HG02870 (cell line): ENCODE measurements at regions not wholly inside any gene's neighbourhood (a gene's known extent, or its start where the extent isn't known, plus 50 kb on each side); places are given as distances from the start of the nearest gene placed in this dataset.

Experiments used
- ATAC-seq: cut with Tn5 transposase; IDR thresholded peaks from one replicate; pipeline ENCODE4 v1.9.1; 2021; ENCODE audit warnings: mild to moderate bottlenecking, moderate library complexity; ENCODE audit not compliant: unreplicated experiment

DNA sequence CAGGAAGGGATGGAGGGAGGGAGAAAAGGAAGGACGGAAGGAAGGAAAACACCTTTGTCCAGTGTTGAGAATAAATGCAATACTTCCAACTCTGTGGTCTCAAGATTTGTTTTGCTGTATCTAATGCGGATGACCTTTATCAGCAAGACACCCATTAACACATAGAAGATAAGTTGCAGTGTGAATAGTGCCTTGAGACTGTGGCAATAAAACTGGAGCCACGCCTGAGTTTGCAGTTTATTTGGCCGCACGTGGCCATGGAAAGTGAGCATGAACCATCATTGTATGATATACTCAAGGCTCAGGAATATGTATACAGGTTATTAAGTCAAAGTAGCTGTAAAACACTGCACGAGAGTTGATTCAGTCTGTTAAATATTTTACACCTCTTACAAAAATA, 113.6 kb upstream of the EEA1 start:
- ATAC-seq, result no peak

DNA sequence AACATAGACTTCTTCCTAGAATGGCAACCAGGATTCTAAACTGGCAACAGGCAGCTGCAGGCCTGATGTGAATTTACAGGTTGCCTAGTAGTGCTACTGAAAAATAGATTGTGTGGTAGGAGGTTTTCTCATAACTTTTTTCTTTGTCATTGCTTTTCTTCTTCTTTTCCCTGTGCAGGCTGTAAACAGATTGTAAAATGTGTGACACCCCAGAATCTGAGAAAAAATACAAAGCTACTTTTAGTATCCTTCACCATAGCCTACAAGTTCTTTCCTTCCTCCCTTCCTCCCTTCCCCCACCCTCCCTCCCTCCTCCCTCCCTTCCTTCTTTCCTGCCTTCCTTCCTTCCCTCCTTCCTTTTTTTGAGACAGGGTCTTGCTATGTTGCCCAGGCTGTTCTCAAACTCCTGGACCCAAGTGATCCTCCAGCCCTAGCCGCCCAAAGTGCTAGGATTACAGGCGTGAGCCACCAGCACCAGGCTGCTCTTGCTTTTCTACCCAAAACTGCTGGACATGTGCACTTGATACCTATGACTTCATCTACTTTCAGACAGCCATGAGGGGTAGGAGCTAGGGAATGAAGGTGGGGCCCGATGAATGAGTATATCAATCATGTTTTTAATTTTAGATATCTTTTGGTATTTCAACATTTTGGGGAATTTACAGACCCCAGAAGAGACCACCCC, 114.2 kb upstream of the EEA1 start:
- ATAC-seq, result no peak

DNA sequence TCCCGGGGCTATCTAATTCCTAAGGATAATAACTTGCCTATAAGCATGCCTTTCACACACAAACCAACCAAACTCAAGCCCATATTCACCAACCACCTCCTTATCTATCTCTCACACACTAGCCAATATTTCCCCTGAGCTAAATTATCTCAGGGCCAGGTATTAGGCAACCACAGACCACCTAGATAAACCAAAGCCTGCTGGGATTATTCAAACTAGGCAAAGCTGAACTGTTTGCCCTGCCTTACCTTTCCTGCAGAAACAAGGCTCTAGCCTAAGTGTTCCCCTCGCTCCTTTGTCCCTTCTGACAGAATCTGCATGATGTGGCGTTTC, 114.7 kb upstream of the EEA1 start:
- ATAC-seq, result no peak

DNA sequence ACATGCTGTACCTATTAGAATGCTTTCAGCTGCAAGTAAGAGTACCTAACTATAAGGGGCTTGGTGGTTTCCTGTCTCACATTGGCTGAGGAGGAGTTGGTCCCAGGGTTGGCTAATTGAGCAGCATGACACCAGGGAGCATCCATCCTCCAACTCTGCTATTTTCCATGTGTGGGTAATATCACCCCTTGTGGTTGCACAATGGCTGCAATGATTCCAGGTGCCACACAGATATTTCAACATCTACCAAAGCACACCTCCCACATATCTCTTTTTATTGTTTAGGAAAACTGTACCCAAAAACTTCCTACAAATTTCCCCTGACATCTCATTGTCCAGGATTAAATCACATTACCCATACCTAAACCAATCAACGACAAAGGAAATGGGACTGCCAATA, 118.0 kb upstream of the EEA1 start:
- ATAC-seq, result no peak

DNA sequence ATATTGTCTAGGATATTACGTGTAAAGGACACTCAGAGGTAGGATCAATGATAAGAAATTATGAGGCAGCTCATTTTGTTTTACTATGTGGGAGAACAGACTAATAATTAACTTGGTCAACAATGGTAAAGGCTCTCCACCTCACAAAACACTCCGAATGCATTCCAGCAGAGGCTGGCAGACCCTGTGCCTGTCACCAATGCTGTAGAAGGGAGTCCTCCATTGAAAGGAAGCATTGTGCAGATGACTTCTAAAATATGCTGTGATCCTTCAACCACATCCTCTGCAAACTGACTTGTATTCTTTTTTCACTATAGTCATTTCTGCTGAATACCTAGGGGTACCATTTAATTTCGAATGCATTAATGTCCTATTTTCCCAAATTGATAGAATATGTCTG, 119.6 kb upstream of the EEA1 start:
- no peak for ATAC-seq

DNA sequence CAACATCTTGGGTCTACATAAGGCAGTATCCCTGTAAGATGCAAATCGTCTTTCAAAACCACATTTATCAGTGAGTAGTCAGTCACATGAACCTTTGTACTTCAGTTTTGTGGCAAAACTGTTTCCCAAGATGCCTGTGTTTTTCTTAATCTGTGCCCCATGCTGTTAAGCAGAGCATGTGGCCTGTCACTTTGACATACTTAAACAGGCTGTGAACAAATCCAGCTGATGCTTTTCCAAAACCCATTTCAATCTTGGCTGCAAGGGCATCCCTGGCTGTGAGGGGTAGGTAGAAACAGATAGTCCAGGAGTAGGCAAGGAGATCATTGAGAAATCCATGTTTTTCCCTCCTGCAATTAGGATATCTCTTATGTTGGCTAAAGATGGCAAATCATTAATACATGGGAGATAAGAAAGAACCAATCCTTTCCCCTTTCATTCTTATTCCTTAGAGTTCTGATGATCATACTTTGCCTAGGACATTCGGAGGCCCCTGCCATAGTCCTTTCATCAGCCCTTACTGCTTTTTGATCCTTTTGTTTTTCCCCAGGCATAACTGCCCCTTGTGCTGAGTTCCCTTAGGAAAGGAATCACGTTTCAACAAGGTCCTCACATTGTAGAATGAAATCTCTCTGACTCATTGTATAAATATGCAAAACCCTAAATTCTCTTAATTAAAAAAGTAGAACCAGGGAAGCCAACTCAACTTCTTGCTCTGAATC, 121.1 kb upstream of the EEA1 start:
- ATAC-seq, result no peak

DNA sequence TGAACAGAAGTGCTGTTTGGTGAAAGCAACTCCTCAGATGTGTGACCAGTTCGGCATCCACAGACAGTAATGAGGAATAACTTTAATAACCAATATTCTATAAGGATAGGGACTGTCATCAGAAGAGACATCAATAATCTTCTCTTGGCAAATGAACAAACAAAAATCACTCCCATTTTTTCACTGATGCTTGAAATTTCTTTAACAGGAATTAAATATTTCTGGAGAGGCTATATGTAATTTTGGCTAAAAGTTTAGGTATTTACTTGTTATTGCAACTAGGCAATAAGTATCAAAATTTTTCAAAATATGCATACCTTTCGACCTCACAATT, 121.6 kb upstream of the EEA1 start:
- no peak for ATAC-seq

DNA sequence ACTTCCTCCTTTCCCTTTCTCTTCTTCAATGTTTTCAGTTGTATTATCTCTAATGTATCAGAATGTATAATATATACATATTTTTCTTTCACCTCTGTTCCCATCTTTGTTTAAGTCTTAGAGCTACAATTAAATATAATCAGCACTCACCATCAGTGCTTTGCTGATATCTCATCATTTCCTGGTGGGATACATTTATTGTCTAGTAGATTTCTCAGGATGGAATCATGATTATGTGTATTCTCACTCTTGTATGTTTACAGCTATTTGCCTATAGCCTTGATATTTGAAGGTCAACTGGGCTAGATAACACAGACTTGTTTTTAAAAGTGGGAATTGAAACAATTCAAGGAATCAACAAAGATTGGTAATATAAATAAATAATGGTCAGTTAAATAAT, 124.9 kb upstream of the EEA1 start:
- no peak for ATAC-seq

DNA sequence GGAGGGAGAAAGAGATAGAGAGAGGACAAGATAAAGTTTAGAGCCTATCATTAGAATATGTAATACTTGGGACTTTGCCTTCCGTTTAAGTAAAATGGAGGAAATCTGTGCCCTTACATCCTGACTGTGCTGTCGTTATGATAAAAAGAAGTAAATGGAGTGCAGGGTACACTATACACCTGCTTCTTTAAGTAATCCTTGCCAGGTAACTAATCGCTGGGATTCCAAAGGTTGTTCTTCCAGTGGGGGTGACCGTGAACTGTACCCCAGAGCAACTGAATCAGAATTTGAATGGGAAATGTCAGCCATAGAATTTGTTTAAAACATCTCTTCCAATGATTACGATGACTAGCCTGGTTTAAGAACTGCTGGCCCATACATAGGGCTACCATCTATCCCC, 126.1 kb upstream of the EEA1 start:
- no peak for ATAC-seq

DNA sequence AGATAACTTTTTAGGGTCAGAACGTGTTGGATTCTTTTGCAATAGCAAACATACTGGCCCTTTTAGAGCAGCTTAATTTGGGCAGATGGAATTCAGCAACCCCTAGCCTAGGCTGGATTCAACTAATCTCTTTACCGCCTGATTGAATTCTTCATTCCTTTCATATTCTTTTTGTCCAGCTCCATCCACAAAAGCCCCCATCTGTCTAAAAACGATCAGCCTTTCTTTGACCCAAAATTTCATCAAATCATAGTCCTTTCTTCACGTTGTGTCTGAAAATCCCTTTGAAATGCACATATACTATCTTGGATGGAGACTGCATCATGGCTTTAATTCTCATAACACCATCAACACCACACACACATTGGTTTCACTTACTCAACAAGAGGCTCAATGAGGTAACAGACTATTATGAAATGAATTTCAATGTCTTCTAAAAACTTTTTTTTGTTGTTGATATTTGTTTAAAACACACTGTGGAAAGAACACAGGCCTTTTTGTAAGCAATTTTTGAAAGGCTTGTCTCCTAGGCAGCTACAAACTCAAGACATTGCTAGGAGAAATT, 128.0 kb upstream of the EEA1 start:
- ATAC-seq, result no peak

DNA sequence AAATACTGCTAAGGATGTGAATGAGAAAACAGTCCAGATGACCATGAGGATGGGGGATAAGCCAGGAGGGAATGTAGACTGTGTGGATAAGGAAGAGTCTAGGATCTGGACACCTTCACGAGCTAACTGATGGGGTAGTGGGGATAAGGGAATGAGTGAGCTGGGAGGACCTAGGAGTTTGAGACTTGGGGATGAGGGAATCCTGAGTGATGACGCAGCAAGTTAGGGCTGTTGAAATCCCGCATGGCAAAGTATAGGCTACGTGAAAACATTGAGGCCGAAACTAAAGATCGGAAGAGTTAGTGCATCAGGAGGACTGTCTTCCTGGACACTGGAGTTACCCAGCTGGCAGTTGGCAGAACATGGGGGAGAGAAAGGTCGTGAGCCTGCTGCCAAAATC, 129.2 kb upstream of the EEA1 start:
- ATAC-seq, result no peak

DNA sequence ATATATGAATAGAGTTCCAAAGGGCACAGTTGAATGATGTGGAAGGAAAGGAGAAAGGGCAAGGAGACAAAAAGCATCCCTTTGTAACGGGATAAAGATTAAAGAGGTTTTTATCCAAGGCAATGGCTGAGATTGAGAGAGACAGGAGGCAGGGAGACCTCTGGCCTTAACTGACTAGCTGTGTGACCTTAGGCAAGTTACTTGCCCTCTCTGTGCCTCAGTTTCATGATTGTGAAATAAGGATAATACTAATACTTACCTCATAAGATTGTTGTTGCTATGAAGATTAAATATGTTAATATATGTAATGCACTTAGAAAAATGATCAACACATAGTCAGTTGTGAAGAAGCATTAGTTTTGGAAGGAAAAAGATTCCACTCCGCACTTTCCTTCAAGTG, 130.2 kb upstream of the EEA1 start:
- ATAC-seq, result no peak

DNA sequence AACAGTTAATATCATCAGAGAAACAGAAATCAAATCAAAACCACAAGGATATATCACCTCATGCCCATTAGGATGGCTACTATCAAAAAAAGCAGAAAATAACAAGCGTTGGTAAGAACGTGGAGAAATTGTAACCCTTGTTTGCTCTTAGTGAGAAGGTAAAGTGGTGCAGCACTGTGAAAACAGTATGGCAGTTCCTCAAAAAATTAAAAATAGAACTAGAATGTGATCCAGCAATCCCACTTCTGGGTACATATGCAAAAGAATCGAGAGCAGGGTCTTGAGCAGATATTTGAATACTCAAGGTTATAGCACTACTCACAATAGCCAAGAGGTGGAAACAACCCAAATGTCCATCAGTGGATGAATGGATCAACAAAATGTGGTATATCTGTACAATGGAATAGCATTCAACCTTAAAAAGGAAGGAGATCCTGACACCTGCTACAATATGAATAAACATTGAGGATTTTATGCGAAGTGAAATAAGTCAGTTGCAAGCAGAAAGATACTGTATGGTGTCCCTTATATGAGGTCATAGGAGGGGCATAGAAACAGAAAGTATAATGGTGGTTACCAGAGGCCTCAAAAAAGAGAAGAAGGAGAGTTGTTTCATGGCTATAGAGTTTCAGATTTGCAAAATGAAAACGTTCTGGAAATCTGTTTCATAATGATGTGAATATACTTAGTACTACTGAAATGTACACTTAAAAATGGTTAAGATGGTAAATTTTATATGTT, 131.0 kb upstream of the EEA1 start:
- peak; percentile 96 for ATAC-seq

DNA sequence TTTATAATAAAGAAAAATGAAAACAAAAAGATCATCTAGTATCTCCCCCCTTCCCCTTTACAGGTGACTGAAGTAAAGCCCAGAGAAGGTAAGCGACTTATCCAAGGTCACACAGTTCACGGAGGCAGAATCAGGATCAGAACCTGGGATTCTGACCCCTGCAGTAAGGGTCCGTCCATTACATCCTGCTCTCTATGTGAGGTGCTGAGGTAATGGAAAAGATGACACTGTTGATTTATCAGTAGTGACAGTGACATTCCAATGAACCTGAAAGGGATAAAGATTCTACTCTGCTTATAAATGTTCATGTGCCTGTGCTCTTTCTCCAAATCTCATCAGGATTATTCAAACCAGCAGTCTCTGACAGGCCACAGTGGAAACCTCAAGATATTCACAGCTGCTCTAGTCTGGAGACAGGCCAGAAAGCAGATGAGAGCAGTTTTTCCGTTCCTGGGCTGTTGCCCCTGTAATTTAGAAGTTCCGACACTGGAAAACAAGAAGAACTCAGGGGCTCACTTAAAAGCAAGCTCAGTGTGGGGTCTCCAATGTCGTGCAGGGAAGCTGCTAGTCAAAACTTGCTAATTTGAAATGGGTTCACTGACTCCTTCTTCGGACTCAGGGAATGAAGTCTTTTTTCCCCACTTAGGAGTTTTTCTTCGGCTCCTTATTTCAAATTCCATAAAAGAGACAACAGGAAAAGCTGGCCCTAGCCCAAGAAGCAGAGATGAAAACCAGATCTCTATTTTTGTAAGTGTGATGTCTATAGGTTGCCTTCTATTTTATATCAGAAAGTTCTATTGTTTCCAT, 131.8 kb upstream of the EEA1 start:
- peak; percentile 38 for ATAC-seq

DNA sequence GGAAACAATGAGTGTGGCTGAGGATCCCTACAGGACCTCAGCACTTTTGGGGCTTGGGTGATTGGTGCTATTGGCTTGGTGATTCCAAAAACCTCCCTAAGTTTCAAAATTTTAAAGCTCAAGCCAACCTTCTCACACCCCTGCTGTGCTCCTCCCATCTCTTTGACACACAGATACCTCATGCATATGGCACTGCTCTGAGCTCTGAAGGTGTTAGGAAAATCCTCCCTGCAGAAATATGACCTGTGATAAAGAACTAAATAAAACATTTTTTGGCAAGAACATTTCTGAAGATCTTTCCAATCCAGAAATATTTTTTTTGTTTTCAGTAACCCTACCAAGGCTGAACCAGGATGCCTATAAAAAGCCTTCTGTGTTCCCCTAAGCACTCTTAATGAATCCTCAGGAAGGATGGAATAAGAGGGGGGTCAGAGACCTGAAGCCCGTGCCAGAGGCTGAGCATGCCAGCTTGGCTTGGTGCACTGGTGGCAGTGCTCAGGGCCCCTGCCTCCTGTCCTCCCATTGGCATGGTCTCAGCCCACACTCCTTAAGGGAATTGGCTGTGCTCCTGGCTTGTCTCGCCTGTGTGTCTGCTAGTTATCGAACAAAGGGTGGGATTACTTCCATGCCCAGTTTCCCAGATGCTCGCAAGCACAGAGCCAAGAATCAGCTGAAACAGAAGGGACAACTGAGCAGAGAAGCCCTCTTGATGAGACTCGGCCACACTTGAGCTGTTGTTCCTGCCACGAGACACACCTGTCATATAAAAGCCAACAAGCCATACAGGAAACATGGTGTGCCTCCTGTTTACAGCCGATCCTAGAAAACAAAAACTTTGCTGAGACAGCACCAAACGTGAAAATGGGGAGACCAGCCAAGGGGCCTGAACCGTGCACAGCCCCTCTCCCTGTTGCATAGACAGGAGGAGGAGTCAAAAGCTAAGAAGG, 132.7 kb upstream of the EEA1 start:
- ATAC-seq, result no peak

DNA sequence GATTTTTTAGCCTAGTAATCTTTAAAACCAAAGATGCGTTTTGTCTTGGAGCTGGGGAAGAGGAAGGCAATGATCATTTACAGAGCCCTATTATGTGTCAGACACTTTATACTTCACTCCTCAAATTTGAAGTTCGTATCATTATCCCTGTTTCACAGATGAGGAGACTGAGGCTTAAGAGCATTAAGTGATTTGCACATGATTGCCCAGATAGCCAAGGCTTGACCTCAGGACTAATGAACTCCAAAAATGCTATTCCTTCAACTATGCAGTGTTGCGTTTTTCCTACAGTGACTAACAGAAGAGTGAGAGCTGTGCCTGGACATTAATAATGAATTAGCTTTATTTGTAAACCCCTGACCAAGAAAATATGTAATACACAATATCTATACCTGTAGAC, 136.8 kb upstream of the EEA1 start:
- no peak for ATAC-seq

DNA sequence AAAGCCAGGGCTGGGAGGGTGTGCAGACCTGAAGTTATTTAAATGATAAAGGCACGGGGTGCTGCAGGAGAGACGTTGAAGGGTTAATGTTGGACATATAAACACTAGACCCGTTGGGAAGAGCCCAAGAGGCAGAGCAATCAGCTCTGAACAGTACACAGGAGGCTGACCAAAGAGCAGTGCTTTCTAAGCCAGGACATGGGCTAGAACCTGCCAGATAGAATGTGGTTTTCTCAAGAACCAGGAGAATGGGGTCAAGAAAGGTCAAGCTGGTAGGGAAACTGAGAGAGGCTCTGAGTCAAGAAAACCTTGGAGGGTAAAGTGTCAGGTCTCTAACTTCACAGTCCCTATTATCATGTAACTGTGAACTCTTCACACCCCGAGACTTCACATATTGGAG, 143.2 kb upstream of the EEA1 start:
- ATAC-seq, result no peak

DNA sequence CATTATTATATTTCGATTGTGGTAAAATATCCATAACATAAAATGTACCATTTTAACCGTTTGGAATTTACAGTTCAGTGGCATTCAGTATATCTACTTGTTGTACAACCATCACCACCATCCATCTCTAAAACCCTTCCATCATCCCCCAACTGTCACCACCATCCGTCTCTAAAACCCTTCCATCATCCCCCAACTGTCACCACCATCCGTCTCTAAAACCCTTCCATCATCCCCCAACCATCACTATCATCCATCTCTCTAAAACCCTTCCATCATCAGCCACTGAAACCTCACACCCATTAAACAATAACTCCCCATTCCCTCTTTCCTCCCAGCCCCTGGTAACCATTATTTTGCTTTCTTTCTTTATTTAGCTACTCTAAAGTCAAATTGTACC, 144.2 kb upstream of the EEA1 start:
- no peak for ATAC-seq

DNA sequence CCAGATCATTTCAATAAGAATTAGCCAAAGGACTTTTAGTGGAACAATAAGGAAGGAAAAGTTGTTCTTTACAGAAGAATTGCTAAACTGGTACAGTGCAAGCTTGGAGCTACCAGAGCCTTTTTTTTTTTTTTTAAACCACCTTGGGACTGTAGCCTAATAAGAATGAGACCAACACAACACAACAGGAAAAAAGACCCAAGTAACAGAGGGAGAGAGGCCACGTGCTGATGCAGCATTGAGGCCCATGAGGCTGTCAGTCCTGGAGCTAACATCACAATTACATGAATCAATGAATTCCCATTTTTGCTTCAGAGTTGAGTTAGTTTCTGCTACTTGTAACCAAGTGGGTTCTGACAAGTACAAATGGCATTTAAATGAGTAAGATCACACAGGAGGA, 149.0 kb upstream of the EEA1 start:
- ATAC-seq, result no peak

DNA sequence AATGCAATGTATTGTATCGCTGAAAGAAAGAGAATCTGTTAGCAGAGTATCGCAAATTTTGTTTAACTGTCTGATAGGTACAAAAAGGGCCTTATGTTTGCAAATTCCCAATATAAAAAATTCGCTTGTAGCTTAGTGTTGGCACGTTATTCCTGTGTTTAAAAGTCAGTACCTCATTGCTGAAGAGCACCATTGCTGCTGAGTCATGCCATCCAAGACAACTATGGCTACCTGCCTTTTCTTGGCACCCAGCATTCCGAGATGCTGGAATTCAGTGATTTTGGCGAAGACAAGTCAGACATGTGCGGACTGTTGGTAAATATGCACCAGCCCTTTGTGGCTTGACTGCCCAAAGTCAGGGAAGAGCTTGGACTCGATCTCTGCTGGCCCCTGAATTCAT, 149.5 kb upstream of the EEA1 start:
- no peak for ATAC-seq
